Right atrium auricular region (tissue), 2 donors: ENCODE measurements at regions not wholly inside any gene's neighbourhood (a gene's known extent, or its start where the extent isn't known, plus 50 kb on each side); places are given as distances from the start of the nearest gene placed in this dataset.
A peak's percentile ranks its signal among the peaks of the same experiment; 100 is the strongest.

Source experiments
- DNase-seq: peaks from one replicate; pipeline ENCODE4 v3.0.0-alpha.2; 2019; ENCODE audit warnings: low spot score
- H3K27ac ChIP-seq, 2 donors: fragments of 200-600 bp; sonication (generic); 1 replicate in 1 of 2; 2 replicates in 1 of 2; pipeline ENCODE4 v1.5.1; 2016 to 2019
- H3K27me3 ChIP-seq, 2 donors: fragments of 200-600 bp; sonication (generic); one replicate each; pipeline versions ENCODE4 v1.5.1 to v1.6.0; 2017 to 2019
- H3K36me3 ChIP-seq: fragments of 200-600 bp; sonication (generic); one replicate; pipeline ENCODE4 v1.5.1; 2016
- H3K4me1 ChIP-seq, 2 donors: fragments of 200-600 bp; sonication (generic); one replicate each; pipeline versions ENCODE4 v1.5.1 to v1.6.0; 2017 to 2019
- H3K4me3 ChIP-seq, 2 donors: fragments of 200-600 bp; sonication (generic); 1 replicate in 1 of 2; 2 replicates in 1 of 2; pipeline ENCODE4 v1.5.1; 2017 to 2019; ENCODE audit warnings: mild to moderate bottlenecking in 1 of 2, moderate library complexity in 1 of 2
- H3K9me3 ChIP-seq, 2 donors: fragments of 200-600 bp; sonication (generic); one replicate each; pipeline ENCODE4 v1.5.1; 2019
- CTCF ChIP-seq, 2 donors: fragments of 200-600 bp; sonication (generic); IDR thresholded peaks; one replicate each; pipeline ENCODE4 v1.5.1; 2019; ENCODE audit warnings: antibody characterized with exemption in 2 of 2

- peaks cover 0 to 27% of the 10 kb centered on the region in 2 donors for H3K4me1 ChIP-seq
- TF ChIP-seq CTCF (IDR thresholded peaks at IDR 0.05): no peak
- DNase-seq: no peak
- H3K9me3 ChIP-seq: no peaks in the 10 kb centered on the region
- H3K27ac ChIP-seq: no peak overlapping the region
- no peaks in the 10 kb centered on the region for H3K27me3 ChIP-seq
- H3K36me3 ChIP-seq: no peaks in the 10 kb centered on the region
- H3K4me3 ChIP-seq: no peak overlapping the region
Observed at GRCh38 chr16:85348911-85349334, 236.7 kb upstream of the CIBAR2 start.

GRCh38 chr16:85349365-85350145 is 237.3 kb upstream of the CIBAR2 start:
- DNase-seq: no peak
- peaks cover 0 to 27% of the 10 kb centered on the region in 2 donors for H3K4me1 ChIP-seq
- no peaks in the 10 kb centered on the region for H3K36me3 ChIP-seq
- peak overlapping the region in 1 of 2 donors; percentile 46 for H3K27ac ChIP-seq
- no peak overlapping the region for H3K4me3 ChIP-seq
- no peaks in the 10 kb centered on the region for H3K27me3 ChIP-seq
- no peak for TF ChIP-seq CTCF (IDR thresholded peaks at IDR 0.05)
- no peaks in the 10 kb centered on the region for H3K9me3 ChIP-seq

- peaks cover 0 to 27% of the 10 kb centered on the region in 2 donors for H3K4me1 ChIP-seq
- no peaks in the 10 kb centered on the region for H3K27me3 ChIP-seq
- H3K9me3 ChIP-seq: no peaks in the 10 kb centered on the region
- no peak for DNase-seq
- H3K36me3 ChIP-seq: no peaks in the 10 kb centered on the region
- H3K4me3 ChIP-seq: no peak overlapping the region
- H3K27ac ChIP-seq: peak overlapping the region; percentile 46
- no peak for TF ChIP-seq CTCF (IDR thresholded peaks at IDR 0.05)
Observed at GRCh38 chr16:85350146-85350728, 238.0 kb upstream of the CIBAR2 start.

GRCh38 chr16:85350973-85351372 is 238.7 kb upstream of the CIBAR2 start:
- H3K27ac ChIP-seq: peak overlapping the region; percentile 46
- peak; percentile 76 for DNase-seq
- no peaks in the 10 kb centered on the region for H3K9me3 ChIP-seq
- no peak overlapping the region for H3K4me3 ChIP-seq
- no peaks in the 10 kb centered on the region for H3K27me3 ChIP-seq
- TF ChIP-seq CTCF (IDR thresholded peaks at IDR 0.05): no peak
- no peaks in the 10 kb centered on the region for H3K36me3 ChIP-seq
- H3K4me1 ChIP-seq: peaks cover 0 to 27% of the 10 kb centered on the region in 2 donors

GRCh38 chr16:85353013-85353412 is 240.7 kb upstream of the CIBAR2 start:
- DNase-seq: no peak
- Histone ChIP-seq H3K9me3 (no peaks in the 10 kb centered on the region), H3K4me3 (no peak overlapping the region), H3K36me3 (no peaks in the 10 kb centered on the region), H3K27ac (no peak overlapping the region), H3K4me1 (peaks cover 0 to 27% of the 10 kb centered on the region in 2 donors), H3K27me3 (no peaks in the 10 kb centered on the region)
- TF ChIP-seq CTCF (IDR thresholded peaks at IDR 0.05): no peak
